ENCODE measurements at regions not wholly inside any gene's neighbourhood (a gene's known extent, or its start where the extent isn't known, plus 50 kb on each side); places are given as distances from the start of the nearest gene placed in this dataset.

GRCh38 chr20:12593342-12593873 lies 415.4 kb upstream of the SPTLC3 start:
- DNase-seq (ENCODE audit: low read depth in 1 of 2, low spot score in 2 of 2), result no peak
- TF ChIP-seq HDAC2 (IDR thresholded peaks at IDR 0.05; ENCODE audit: borderline replicate concordance in 1 of 2, low read depth in 2 of 2, low read length in 2 of 2) (no peak), EGR1 (IDR thresholded peaks at IDR 0.05; ENCODE audit: borderline replicate concordance, low read depth, low read length) (no peak), RFX5 (IDR thresholded peaks at IDR 0.05; ENCODE audit: borderline replicate concordance, low read depth, low read length) (no peak), SAP30 (IDR thresholded peaks at IDR 0.05; ENCODE audit: insufficient read depth, insufficient replicate concordance, low read length) (no peak), NRF1 (IDR thresholded peaks at IDR 0.05; ENCODE audit: low read depth, low read length) (no peak), RBBP5 (IDR thresholded peaks at IDR 0.05; ENCODE audit: borderline replicate concordance, low read depth, low read length) (no peak), CBX5 (IDR thresholded peaks at IDR 0.05; ENCODE audit: low read depth, low read length) (no peak)
- TF ChIP-seq, protein P1, sequence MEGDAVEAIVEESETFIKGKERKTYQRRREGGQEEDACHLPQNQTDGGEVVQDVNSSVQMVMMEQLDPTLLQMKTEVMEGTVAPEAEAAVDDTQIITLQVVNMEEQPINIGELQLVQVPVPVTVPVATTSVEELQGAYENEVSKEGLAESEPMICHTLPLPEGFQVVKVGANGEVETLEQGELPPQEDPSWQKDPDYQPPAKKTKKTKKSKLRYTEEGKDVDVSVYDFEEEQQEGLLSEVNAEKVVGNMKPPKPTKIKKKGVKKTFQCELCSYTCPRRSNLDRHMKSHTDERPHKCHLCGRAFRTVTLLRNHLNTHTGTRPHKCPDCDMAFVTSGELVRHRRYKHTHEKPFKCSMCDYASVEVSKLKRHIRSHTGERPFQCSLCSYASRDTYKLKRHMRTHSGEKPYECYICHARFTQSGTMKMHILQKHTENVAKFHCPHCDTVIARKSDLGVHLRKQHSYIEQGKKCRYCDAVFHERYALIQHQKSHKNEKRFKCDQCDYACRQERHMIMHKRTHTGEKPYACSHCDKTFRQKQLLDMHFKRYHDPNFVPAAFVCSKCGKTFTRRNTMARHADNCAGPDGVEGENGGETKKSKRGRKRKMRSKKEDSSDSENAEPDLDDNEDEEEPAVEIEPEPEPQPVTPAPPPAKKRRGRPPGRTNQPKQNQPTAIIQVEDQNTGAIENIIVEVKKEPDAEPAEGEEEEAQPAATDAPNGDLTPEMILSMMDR (IDR thresholded peaks at IDR 0.05; ENCODE audit: control extremely low read depth in 1 of 3, insufficient read depth in 1 of 3, low read depth in 1 of 3, low read length in 3 of 3), result no peak

More at GRCh38 chr20:12593342-12593873, 415.4 kb upstream of the SPTLC3 start:
- no peak overlapping the region for H4K5ac ChIP-seq (ENCODE audit: insufficient read length, low read depth, low read length)
- H3K27me3 ChIP-seq (replicated peaks in 1 of 4; ENCODE audit: control insufficient read depth in 3 of 4, extremely low read depth in 1 of 4, insufficient read depth in 3 of 4, low read length in 3 of 4), result no peaks in the 10 kb centered on the region
- 79% methylated on average over 5 of the region's 5 CpGs; no CpG with 5 or more reads in 1 of the 2 experiments for WGBS, 2 experiments (ENCODE audit: extremely low coverage in 1 of 2, insufficient coverage in 1 of 2, insufficient read length in 1 of 2, insufficient replicate concordance in 2 of 2, low coverage in 1 of 2, low lambda C conversion rate in 2 of 2, missing lambda C conversion rate in 1 of 2)
- H2BK20ac ChIP-seq (ENCODE audit: low read length), result no peak overlapping the region
- peaks cover 0 to 9% (median 3%) of the 10 kb centered on the region in 4 experiments; a peak in 3 of 7 replicates for H3K4me1 ChIP-seq (replicated peaks in 1 of 4; ENCODE audit: control insufficient read depth in 3 of 4, insufficient read depth in 4 of 4, low read length in 3 of 4)
- no peaks in the 10 kb centered on the region for H3K79me1 ChIP-seq (ENCODE audit: low read depth, low read length)
- no peaks in the 10 kb centered on the region for H3K36me3 ChIP-seq (ENCODE audit: control insufficient read depth in 2 of 4, insufficient read depth in 4 of 4, low read length in 3 of 4)
- no peak overlapping the region for H3K4me2 ChIP-seq (ENCODE audit: insufficient read depth in 1 of 2, low read depth in 2 of 2, low read length in 2 of 2)
- H2BK12ac ChIP-seq (ENCODE audit: low read depth, low read length), result no peak overlapping the region
- no peak overlapping the region for H2AFZ ChIP-seq (ENCODE audit: low read length)
- CTCF ChIA-PET (ENCODE audit: partially characterized antibody), result no interaction called here
- H2BK120ac ChIP-seq (replicated peaks; ENCODE audit: low read depth, low read length), result no peak overlapping the region
- H3K27ac ChIP-seq (ENCODE audit: low read depth, low read length), result no peak overlapping the region
- H3K4me3 ChIP-seq (ENCODE audit: extremely low read depth in 1 of 4, insufficient read depth in 2 of 4, low read depth in 3 of 4, low read length in 4 of 4), result no peak overlapping the region
- H3K23ac ChIP-seq (ENCODE audit: insufficient read length), result no peak overlapping the region
- no peak overlapping the region for H2BK5ac ChIP-seq (ENCODE audit: low read depth, low read length)
- H4K8ac ChIP-seq (ENCODE audit: extremely low read depth, insufficient read depth, low read length), result no peak overlapping the region
- no peak overlapping the region for H3K56ac ChIP-seq (replicated peaks; ENCODE audit: insufficient read length, low read depth, low read length)
- H4K20me1 ChIP-seq (replicated peaks in 1 of 2; ENCODE audit: control insufficient read depth in 1 of 2, insufficient read depth in 2 of 2, low read length in 2 of 2), result no peaks in the 10 kb centered on the region
- POLR2A ChIA-PET (ENCODE audit: partially characterized antibody), result interaction anchor here (2.4 kb wide), 1 partner anchor 170 kb away, joined by 8 read pairs; no protein-coding TSS in a partner anchor
- no peak overlapping the region for H2AK5ac ChIP-seq (ENCODE audit: low read depth, low read length)
- H3K9me3 ChIP-seq (ENCODE audit: insufficient read depth in 2 of 2, low read depth in 1 of 2, low read length in 1 of 2), result no peaks in the 10 kb centered on the region
- H4K91ac ChIP-seq (replicated peaks; ENCODE audit: insufficient read length, low read length), result no peak overlapping the region
- H3K79me2 ChIP-seq (ENCODE audit: control insufficient read depth in 1 of 2, insufficient read depth in 2 of 2, low read length in 2 of 2), result no peaks in the 10 kb centered on the region
- H2BK15ac ChIP-seq (ENCODE audit: low read length), result no peak overlapping the region
- no peak overlapping the region for H3K14ac ChIP-seq (ENCODE audit: insufficient read length)
- no peak for FAIRE-seq
- no peak overlapping the region for H3K9ac ChIP-seq (replicated peaks in 1 of 4; ENCODE audit: extremely low read depth in 1 of 4, low read depth in 3 of 4, low read length in 3 of 4)
- no peak overlapping the region for H3K18ac ChIP-seq (ENCODE audit: extremely low read depth, low read length)
- no peaks in the 10 kb centered on the region for H3K23me2 ChIP-seq (ENCODE audit: low read depth, low read length)
- H3K4ac ChIP-seq (replicated peaks; ENCODE audit: insufficient read length, low read depth, low read length), result no peak overlapping the region

Data from H1 (cell line).